MCF 10A (cell line): ENCODE measurements at regions not wholly inside any gene's neighbourhood (a gene's known extent, or its start where the extent isn't known, plus 50 kb on each side); places are given as distances from the start of the nearest gene placed in this dataset.

Source experiments
- BruUV-seq: library from RNA; stranded (reverse); fragments of 400-500 nt; replicated peaks from 2 replicates; lab custom pipeline; 2021; lab: Mats Ljungman, UMichigan
- CTCF ChIA-PET: fragments of 300-600 bp; sonication (Branson Sonifier 250); formaldehyde crosslinking; extraction: SDS; loops from one replicate; lab custom pipeline; 2021; ENCODE audit warnings: antibody characterized with exemption, inconsistent platforms; lab: Yijun Ruan, JAX
- POLR2A ChIA-PET: fragments of 300-600, 350-650 bp; sonication (Branson Sonifier 250); formaldehyde crosslinking; extraction: SDS; loops from one replicate; lab custom pipeline; 2020; ENCODE audit warnings: antibody characterized with exemption, inconsistent platforms; lab: Yijun Ruan, JAX
- DNase-seq: peaks from one replicate; pipeline ENCODE4 v3.0.0-alpha.2; 2018; ENCODE audit not compliant: unreplicated experiment
- H3K27ac Mint-ChIP-seq: one replicate; pipeline ENCODE4 v1.8.0; 2022; ENCODE audit warnings: mild to moderate bottlenecking, low read depth, mixed read lengths; ENCODE audit not compliant: unreplicated experiment
- H3K27me3 Mint-ChIP-seq: one replicate; pipeline ENCODE4 v1.8.0; 2022; ENCODE audit warnings: mixed read lengths; ENCODE audit not compliant: insufficient read depth, unreplicated experiment
- H3K36me3 Mint-ChIP-seq: one replicate; pipeline ENCODE4 v1.8.0; 2022; ENCODE audit warnings: mild to moderate bottlenecking, moderate library complexity, mixed read lengths; ENCODE audit not compliant: insufficient read depth, unreplicated experiment
- H3K4me1 Mint-ChIP-seq: one replicate; pipeline ENCODE4 v1.8.0; 2022; ENCODE audit warnings: mixed read lengths; ENCODE audit not compliant: insufficient read depth, unreplicated experiment
- H3K4me3 Mint-ChIP-seq: one replicate; pipeline ENCODE4 v1.8.0; 2022; ENCODE audit warnings: mild to moderate bottlenecking, moderate library complexity, mixed read lengths; ENCODE audit not compliant: unreplicated experiment
- H3K9me3 Mint-ChIP-seq: one replicate; pipeline ENCODE4 v1.8.0; 2022; ENCODE audit warnings: mixed read lengths; ENCODE audit not compliant: unreplicated experiment
- CTCF ChIP-seq: fragments of 200-600 bp; IDR thresholded peaks from one replicate; pipeline ENCODE4 v1.8.0; 2022; ENCODE audit warnings: antibody characterized with exemption, mild to moderate bottlenecking; ENCODE audit not compliant: unreplicated experiment
- intact Hi-C: fragments of 100-400 bp; cut with micrococcal nuclease; formaldehyde crosslinking; loops from 2 replicates; pipeline ENCODE4 v1.14.1; 2022

- no TSS peak for BruUV-seq
- H3K4me1 Mint-ChIP-seq, result peaks cover 15% of the 10 kb centered on the region
- H3K9me3 Mint-ChIP-seq, result no peaks in the 10 kb centered on the region
- H3K27me3 Mint-ChIP-seq, result no peaks in the 10 kb centered on the region
- ChIA-PET POLR2A (no interaction called here), CTCF (interaction anchor here (0.7 kb wide), 1 partner anchor 569 kb away, joined by 3 read pairs; no protein-coding TSS in a partner anchor)
- H3K36me3 Mint-ChIP-seq, result peaks cover 7% of the 10 kb centered on the region
- intact Hi-C loops, result no loop called here
- H3K27ac Mint-ChIP-seq, result no peak overlapping the region
- no peak overlapping the region for H3K4me3 Mint-ChIP-seq
- DNase-seq, result no peak
- no peak for TF ChIP-seq CTCF
Observed at GRCh38 chr2:592737-593136, 84.5 kb downstream of the TMEM18 start.

- peaks cover 16% of the 10 kb centered on the region for H3K4me1 Mint-ChIP-seq
- no peaks in the 10 kb centered on the region for H3K9me3 Mint-ChIP-seq
- CTCF ChIA-PET, result interaction anchor here (1.1 kb wide), 1 partner anchor 60 kb away, joined by 3 read pairs; no protein-coding TSS in a partner anchor
- H3K27me3 Mint-ChIP-seq, result no peaks in the 10 kb centered on the region
- no peak for TF ChIP-seq CTCF
- no TSS peak for BruUV-seq
- no peak for DNase-seq
- H3K27ac Mint-ChIP-seq, result no peak overlapping the region
- H3K4me3 Mint-ChIP-seq, result no peak overlapping the region
- intact Hi-C loops, result no loop called here
- POLR2A ChIA-PET, result interaction anchor here (0.7 to 1.6 kb wide), 4 partner anchors 12 to 405 kb away, joined by 3 to 4 read pairs (median 3); no protein-coding TSS in a partner anchor
- H3K36me3 Mint-ChIP-seq, result no peaks in the 10 kb centered on the region
Observed at GRCh38 chr2:590214-591175, 86.7 kb downstream of the TMEM18 start.

GRCh38 chr2:589281-590130 lies 87.7 kb downstream of the TMEM18 start:
- H3K4me3 Mint-ChIP-seq, result no peak overlapping the region
- BruUV-seq, result no TSS peak
- intact Hi-C loops, result no loop called here

More at GRCh38 chr2:589281-590130, 87.7 kb downstream of the TMEM18 start:
- peaks cover 22% of the 10 kb centered on the region for H3K4me1 Mint-ChIP-seq
- no peaks in the 10 kb centered on the region for H3K27me3 Mint-ChIP-seq
- H3K9me3 Mint-ChIP-seq, result no peaks in the 10 kb centered on the region
- H3K36me3 Mint-ChIP-seq, result no peaks in the 10 kb centered on the region
- POLR2A ChIA-PET, result interaction anchor here (0.7 to 1.6 kb wide), 4 partner anchors 11 to 404 kb away, joined by 3 to 4 read pairs (median 3); no protein-coding TSS in a partner anchor
- H3K27ac Mint-ChIP-seq, result peak overlapping the region; percentile 59
- peak; percentile 20 for DNase-seq
- CTCF ChIA-PET, result interaction anchor here (1.1 kb wide), 1 partner anchor 59 kb away, joined by 3 read pairs; no protein-coding TSS in a partner anchor
- no peak for TF ChIP-seq CTCF
